ENCODE measurements at regions not wholly inside any gene's neighbourhood (a gene's known extent, or its start where the extent isn't known, plus 50 kb on each side); places are given as distances from the start of the nearest gene placed in this dataset.

- RAD21 ChIA-PET (ENCODE audit: low non-redundant PET in 1 of 2, low total read pairs in 2 of 2, uncharacterized antibody in 2 of 2, unreplicated experiment in 2 of 2) = no interaction called here
- no peak overlapping the region for H3K27ac ChIP-seq (ENCODE audit: low read depth, low read length)
- no peak overlapping the region for H2AFZ ChIP-seq (ENCODE audit: low read depth, low read length, poor library complexity, severe bottlenecking)
- no TSS peak for BruUV-seq (replicated peaks)
- H3K4me1 ChIP-seq (ENCODE audit: control insufficient read depth in 1 of 2, insufficient read depth in 2 of 2, low read length in 2 of 2) = no peaks in the 10 kb centered on the region
- no peak overlapping the region for H3K4me2 ChIP-seq (ENCODE audit: low read length)
- H3K9ac ChIP-seq (ENCODE audit: low read length) = no peak overlapping the region
- H4K20me1 ChIP-seq (ENCODE audit: insufficient read depth) = no peaks in the 10 kb centered on the region
- no peak for ATAC-seq
- TF ChIP-seq ZFX (IDR thresholded peaks at IDR 0.05) = no peak
- no peak for TF ChIP-seq RAD21 (IDR thresholded peaks at IDR 0.05; ENCODE audit: low read depth)
- TF ChIP-seq ZNF274 (IDR thresholded peaks at IDR 0.05; ENCODE audit: low read depth, low read length) = no peak
- no peak for TF ChIP-seq EGR1 (IDR thresholded peaks at IDR 0.05; ENCODE audit: low read depth)
- no peak for TF ChIP-seq POLR2A (IDR thresholded peaks at IDR 0.05; ENCODE audit: borderline replicate concordance, extremely low read depth, insufficient read depth, insufficient read length)
- TF ChIP-seq SP1 (IDR thresholded peaks at IDR 0.05; ENCODE audit: low read depth) = no peak
- TF ChIP-seq TCF7L2 (IDR thresholded peaks at IDR 0.05; ENCODE audit: borderline replicate concordance, extremely low read depth, insufficient read depth, insufficient read length) = no peak
- TF ChIP-seq REST (IDR thresholded peaks at IDR 0.05; ENCODE audit: low read depth) = no peak
- no peak for TF ChIP-seq POLR2AphosphoS5 (IDR thresholded peaks at IDR 0.05; ENCODE audit: low read depth, low read length)
- TF ChIP-seq MAX (IDR thresholded peaks at IDR 0.05) = no peak
- no peak for TF ChIP-seq ZBTB33 (IDR thresholded peaks at IDR 0.05; ENCODE audit: extremely low read depth, insufficient replicate concordance, low read length)
- CTCF ChIA-PET = no interaction called here
- no peak for DNase-seq (ENCODE audit: low read depth, low spot score)
- intact Hi-C loops (cut with micrococcal nuclease) = no loop called here
- H3K27me3 ChIP-seq (ENCODE audit: insufficient read depth, low read length) = peaks cover 3% of the 10 kb centered on the region; the same call in 1 of the 2 replicates
- POLR2A ChIA-PET = no interaction called here
- H3K9me2 ChIP-seq (ENCODE audit: insufficient read depth) = no peaks in the 10 kb centered on the region
- H3K79me2 ChIP-seq (ENCODE audit: insufficient read depth, low read length) = no peaks in the 10 kb centered on the region
- no peaks in the 10 kb centered on the region for H3K36me3 ChIP-seq (ENCODE audit: control insufficient read depth in 1 of 2, insufficient read depth in 2 of 2, low read length in 2 of 2)
- no peaks in the 10 kb centered on the region for H3K9me3 ChIP-seq (ENCODE audit: control insufficient read depth in 1 of 2, insufficient read depth in 1 of 2, low read depth in 1 of 2, low read length in 2 of 2)
- H3K4me3 ChIP-seq (replicated peaks in 1 of 2; ENCODE audit: low read depth in 1 of 2, low read length in 2 of 2) = no peak overlapping the region
These were observed 217.9 kb downstream of the CTH start for GRCh38 chr1:70628973-70629372.

Data from HCT116 (cell line).